Keratinocyte (primary cell): ENCODE measurements at regions not wholly inside any gene's neighbourhood (a gene's known extent, or its start where the extent isn't known, plus 50 kb on each side); places are given as distances from the start of the nearest gene placed in this dataset.

Experiments
- DNase-seq: peaks from one replicate; pipeline ENCODE4 v3.0.0-alpha.2; 2011; ENCODE audit warnings: low read depth, missing footprints, low spot score
- FAIRE-seq: peaks from 2 replicates; lab custom pipeline; 2011; peaks lifted over from hg19 to GRCh38; lab: Jason Lieb, UNC
- H2AFZ ChIP-seq: 2 replicates; pipeline ENCODE4 v1.6.0; 2012; ENCODE audit warnings: low read length, control low read depth, inconsistent platforms; ENCODE audit not compliant: control insufficient read depth
- H3K27ac ChIP-seq: 2 replicates; pipeline ENCODE4 v1.5.1; 2011; ENCODE audit warnings: low read length; ENCODE audit not compliant: control insufficient read depth, insufficient read depth
- H3K27me3 ChIP-seq: 3 replicates; pipeline ENCODE4 v1.6.0; 2011; ENCODE audit warnings: low read length; ENCODE audit not compliant: control insufficient read depth, insufficient read depth; ENCODE audit errors: extremely low read depth
- H3K36me3 ChIP-seq, 2 experiments: 2 replicates in 1 of 2; 3 replicates in 1 of 2; pipeline ENCODE4 v1.5.1; 2011; ENCODE audit warnings: low read length in 2 of 2, mild to moderate bottlenecking in 1 of 2; ENCODE audit not compliant: control insufficient read depth in 2 of 2, insufficient read depth in 2 of 2; ENCODE audit errors: extremely low read depth in 1 of 2
- H3K4me1 ChIP-seq: 3 replicates; pipeline ENCODE4 v1.5.1; 2011; ENCODE audit warnings: low read length; ENCODE audit not compliant: control insufficient read depth, insufficient read depth; ENCODE audit errors: extremely low read depth
- H3K4me2 ChIP-seq: 3 replicates; pipeline ENCODE4 v1.6.0; 2011; ENCODE audit warnings: low read depth, low read length; ENCODE audit not compliant: control insufficient read depth, insufficient read depth; ENCODE audit errors: extremely low read depth
- H3K4me3 ChIP-seq, 3 experiments: fragments of 200-600 bp in 1 of 3; sonication (generic) in 1 of 3; 2 replicates in 2 of 3; 3 replicates in 1 of 3; pipeline ENCODE4 v1.5.1; 2011 to 2016; ENCODE audit warnings: low read length in 3 of 3, mild to moderate bottlenecking in 3 of 3, control low read depth in 2 of 3, inconsistent platforms in 1 of 3, low read depth in 1 of 3, mixed read lengths in 1 of 3, mixed run types in 1 of 3, moderate library complexity in 1 of 3; ENCODE audit not compliant: control insufficient read depth in 2 of 3, insufficient read depth in 2 of 3; ENCODE audit errors: extremely low read depth in 1 of 3
- H3K79me2 ChIP-seq: 2 replicates; pipeline ENCODE4 v1.6.0; 2012; ENCODE audit warnings: low read length; ENCODE audit not compliant: control insufficient read depth, insufficient read depth
- H3K9ac ChIP-seq: 3 replicates; pipeline ENCODE4 v1.6.0; 2011; ENCODE audit warnings: low read length; ENCODE audit not compliant: control insufficient read depth, insufficient read depth; ENCODE audit errors: extremely low read depth
- H3K9me1 ChIP-seq: 3 replicates; pipeline ENCODE4 v1.6.0; 2011; ENCODE audit warnings: low read length; ENCODE audit not compliant: control insufficient read depth, insufficient read depth; ENCODE audit errors: extremely low read depth
- H3K9me3 ChIP-seq: 2 replicates; pipeline ENCODE4 v1.5.1; 2012; ENCODE audit warnings: low read depth, low read length; ENCODE audit not compliant: control insufficient read depth
- H4K20me1 ChIP-seq: 3 replicates; pipeline ENCODE4 v1.6.0; 2011; ENCODE audit warnings: low read length; ENCODE audit not compliant: control insufficient read depth, insufficient read depth; ENCODE audit errors: extremely low read depth
- EZH2 ChIP-seq: IDR thresholded peaks from one replicate; pipeline ENCODE4 v1.6.1; 2012; ENCODE audit warnings: inconsistent platforms, mild to moderate bottlenecking, low read length, moderate library complexity
- dilution Hi-C: fragments of 300-500 bp; cut with MboI; formaldehyde crosslinking; loops from one replicate; pipeline ENCODE4 v1.7.0; 2020; ENCODE audit warnings: low sequenced_read_pairs; ENCODE audit not compliant: extremely low pct_ligation_motif_present
- TF ChIP-seq, protein P1 (sequence below), 3 experiments: IDR thresholded peaks in 1 of 3; conservative IDR thresholded peaks in 1 of 3; optimal IDR thresholded peaks in 1 of 3; 2 replicates in 2 of 3; 3 replicates in 1 of 3; pipeline versions ENCODE3 to v1.5.1; 2011; ENCODE audit warnings: low read length in 3 of 3, mild to moderate bottlenecking in 3 of 3, moderate library complexity in 2 of 3, control low read depth in 1 of 3, inconsistent platforms in 1 of 3; ENCODE audit not compliant: insufficient read depth in 2 of 3; ENCODE audit errors: extremely low read depth in 1 of 3

DNA sequence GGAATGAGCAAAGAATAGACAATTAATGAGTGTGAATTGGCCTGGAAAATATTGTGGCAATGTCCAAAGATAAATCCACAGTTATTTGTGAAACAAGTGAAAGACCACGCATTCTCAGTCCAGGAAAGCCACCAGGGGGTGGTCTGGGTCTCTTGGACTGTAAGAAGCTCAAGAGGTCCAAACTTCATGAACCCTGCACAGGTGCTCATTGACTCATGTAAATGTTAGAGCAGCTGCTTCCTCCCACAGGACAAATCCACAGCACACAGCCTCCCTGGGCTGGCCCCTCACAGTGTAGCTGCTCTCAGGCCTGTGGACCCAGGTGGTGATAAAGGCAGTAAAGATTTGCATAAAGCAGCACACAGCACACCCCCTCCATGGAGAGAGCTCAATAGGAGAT, 114.0 kb downstream of the ZNF280B start:
- no peak for TF ChIP-seq EZH2
- TF ChIP-seq, protein P1, sequence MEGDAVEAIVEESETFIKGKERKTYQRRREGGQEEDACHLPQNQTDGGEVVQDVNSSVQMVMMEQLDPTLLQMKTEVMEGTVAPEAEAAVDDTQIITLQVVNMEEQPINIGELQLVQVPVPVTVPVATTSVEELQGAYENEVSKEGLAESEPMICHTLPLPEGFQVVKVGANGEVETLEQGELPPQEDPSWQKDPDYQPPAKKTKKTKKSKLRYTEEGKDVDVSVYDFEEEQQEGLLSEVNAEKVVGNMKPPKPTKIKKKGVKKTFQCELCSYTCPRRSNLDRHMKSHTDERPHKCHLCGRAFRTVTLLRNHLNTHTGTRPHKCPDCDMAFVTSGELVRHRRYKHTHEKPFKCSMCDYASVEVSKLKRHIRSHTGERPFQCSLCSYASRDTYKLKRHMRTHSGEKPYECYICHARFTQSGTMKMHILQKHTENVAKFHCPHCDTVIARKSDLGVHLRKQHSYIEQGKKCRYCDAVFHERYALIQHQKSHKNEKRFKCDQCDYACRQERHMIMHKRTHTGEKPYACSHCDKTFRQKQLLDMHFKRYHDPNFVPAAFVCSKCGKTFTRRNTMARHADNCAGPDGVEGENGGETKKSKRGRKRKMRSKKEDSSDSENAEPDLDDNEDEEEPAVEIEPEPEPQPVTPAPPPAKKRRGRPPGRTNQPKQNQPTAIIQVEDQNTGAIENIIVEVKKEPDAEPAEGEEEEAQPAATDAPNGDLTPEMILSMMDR (optimal IDR thresholded peaks at IDR 0.05 in 1 of 3, IDR thresholded peaks at IDR 0.05 in 1 of 3, conservative IDR thresholded peaks at IDR 0.05 in 1 of 3; ENCODE audit: extremely low read depth in 1 of 3, insufficient read depth in 2 of 3, low read length in 3 of 3), result no peak
- H2AFZ ChIP-seq, result no peak overlapping the region
- H3K4me1 ChIP-seq, result peaks cover 7% of the 10 kb centered on the region
- no peaks in the 10 kb centered on the region for H3K36me3 ChIP-seq
- H4K20me1 ChIP-seq, result no peaks in the 10 kb centered on the region
- no peak overlapping the region for H3K27ac ChIP-seq
- dilution Hi-C loops, result no loop called here
- peaks cover 5% of the 10 kb centered on the region for H3K27me3 ChIP-seq
- no peaks in the 10 kb centered on the region for H3K9me1 ChIP-seq
- H3K9ac ChIP-seq, result no peak overlapping the region
- no peaks in the 10 kb centered on the region for H3K79me2 ChIP-seq
- no peak for DNase-seq
- no peak overlapping the region for H3K4me3 ChIP-seq
- H3K9me3 ChIP-seq, result no peaks in the 10 kb centered on the region
- no peak overlapping the region for H3K4me2 ChIP-seq
- no peak for FAIRE-seq

DNA sequence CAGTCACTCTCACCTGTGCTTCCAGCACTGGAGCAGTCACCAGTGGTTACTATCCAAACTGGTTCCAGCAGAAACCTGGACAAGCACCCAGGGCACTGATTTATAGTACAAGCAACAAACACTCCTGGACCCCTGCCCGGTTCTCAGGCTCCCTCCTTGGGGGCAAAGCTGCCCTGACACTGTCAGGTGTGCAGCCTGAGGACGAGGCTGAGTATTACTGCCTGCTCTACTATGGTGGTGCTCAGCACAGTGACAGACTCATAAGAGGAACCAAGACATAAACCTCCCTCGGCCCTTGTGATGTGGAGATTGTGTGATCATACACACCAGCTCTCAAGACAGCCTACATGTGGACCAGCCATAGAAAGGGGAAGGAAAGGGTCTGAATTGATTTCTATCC, 113.3 kb downstream of the ZNF280B start:
- TF ChIP-seq, protein P1 (optimal IDR thresholded peaks at IDR 0.05 in 1 of 3, IDR thresholded peaks at IDR 0.05 in 1 of 3, conservative IDR thresholded peaks at IDR 0.05 in 1 of 3; ENCODE audit: extremely low read depth in 1 of 3, insufficient read depth in 2 of 3, low read length in 3 of 3), result no peak
- TF ChIP-seq EZH2, result no peak
- dilution Hi-C loops, result no loop called here
- FAIRE-seq (no peak), DNase-seq (no peak)
- no peak overlapping the region for H3K9ac ChIP-seq
- H3K4me1 ChIP-seq, result peaks cover 7% of the 10 kb centered on the region
- peaks cover 5% of the 10 kb centered on the region for H3K27me3 ChIP-seq
- H3K27ac ChIP-seq, result no peak overlapping the region
- H3K9me3 ChIP-seq, result no peaks in the 10 kb centered on the region
- H3K4me2 ChIP-seq, result no peak overlapping the region
- H4K20me1 ChIP-seq, result no peaks in the 10 kb centered on the region
- no peaks in the 10 kb centered on the region for H3K36me3 ChIP-seq
- no peak overlapping the region for H3K4me3 ChIP-seq
- no peaks in the 10 kb centered on the region for H3K79me2 ChIP-seq
- H3K9me1 ChIP-seq, result no peaks in the 10 kb centered on the region
- no peak overlapping the region for H2AFZ ChIP-seq
